ENCODE measurements at regions not wholly inside any gene's neighbourhood (a gene's known extent, or its start where the extent isn't known, plus 50 kb on each side); places are given as distances from the start of the nearest gene placed in this dataset.
"Not testable (repeated sequence)": the region's sequence is repeated elsewhere in the genome, so short reads cannot be mapped to it uniquely, and the experiment has no call there.

DNA sequence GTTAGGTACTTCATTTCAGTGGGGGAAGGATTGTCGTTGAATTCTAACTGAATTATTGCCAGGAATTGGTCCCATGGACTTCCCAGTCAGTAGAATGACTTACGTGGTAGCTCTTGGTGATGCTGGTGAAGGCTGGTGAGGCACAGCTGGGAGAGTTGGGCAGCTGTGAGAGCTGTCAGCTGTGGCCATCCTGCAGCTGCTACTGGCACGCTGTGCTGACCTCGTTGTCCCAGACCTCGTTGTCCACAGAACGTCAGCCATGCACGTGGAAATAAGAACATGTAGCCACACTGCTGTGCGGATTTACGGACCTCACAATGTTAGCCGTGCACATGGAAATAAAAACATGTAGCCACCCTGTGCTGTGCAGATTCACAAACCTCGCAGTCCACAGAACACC is 102.3 kb downstream of the NPIPB11 start:
- TF ChIP-seq ZNF670 (tag by site-specific recombination; IDR thresholded peaks at IDR 0.05; ENCODE audit: low read depth): no peak
- TF ChIP-seq ZNF747 (tag by site-specific recombination; IDR thresholded peaks at IDR 0.05): no peak
- TF ChIP-seq GLI4 (tag by site-specific recombination; IDR thresholded peaks at IDR 0.05): no peak
- no peak overlapping the region for H3K4me3 ChIP-seq (ENCODE audit: low read depth, low read length)
- no peaks in the 10 kb centered on the region for H3K4me1 ChIP-seq (ENCODE audit: control insufficient read depth, insufficient read depth, low read length)
- no peaks in the 10 kb centered on the region for H3K36me3 ChIP-seq (ENCODE audit: control insufficient read depth in 2 of 2, insufficient read depth in 1 of 2, low read length in 2 of 2)
- no peaks in the 10 kb centered on the region for H3K9me3 ChIP-seq (ENCODE audit: control insufficient read depth, insufficient read depth, low read depth, low read length)
- ChIA-PET POLR2A (no interaction called here), CTCF (no interaction called here)
- H3K27ac ChIP-seq (ENCODE audit: extremely low read depth, low read depth, low read length): no peak overlapping the region

DNA sequence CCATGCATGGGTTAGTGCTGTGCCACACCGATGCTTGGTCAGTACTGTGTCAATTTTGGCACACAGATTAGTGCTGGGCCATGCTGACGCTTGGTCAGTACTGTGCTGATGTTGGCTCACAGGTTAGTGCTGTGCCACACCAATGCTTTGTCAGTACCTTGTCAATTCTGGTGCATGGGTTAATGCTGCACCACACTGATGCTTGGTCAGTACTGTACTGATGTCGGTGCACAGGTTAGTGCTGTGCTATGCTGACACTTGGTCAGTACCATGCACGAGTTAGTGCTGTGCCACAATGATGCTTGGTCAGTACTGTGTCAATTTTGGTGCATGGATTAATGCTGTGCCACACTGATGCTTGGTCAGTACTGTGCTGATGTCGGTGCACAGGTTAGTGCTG is 103.0 kb downstream of the NPIPB11 start:
- no peak overlapping the region for H3K27ac ChIP-seq (ENCODE audit: extremely low read depth, low read depth, low read length)
- POLR2A ChIA-PET: no interaction called here
- TF ChIP-seq SP7 (tag by site-specific recombination; IDR thresholded peaks at IDR 0.05) (no peak), ZFP41 (tag by site-specific recombination; IDR thresholded peaks at IDR 0.05; ENCODE audit: borderline replicate concordance) (no peak), OVOL3 (tag by site-specific recombination; IDR thresholded peaks at IDR 0.05) (no peak), KLF16 (tag by site-specific recombination; IDR thresholded peaks at IDR 0.05) (no peak), GLI2 (tag by site-specific recombination; IDR thresholded peaks at IDR 0.05; ENCODE audit: borderline replicate concordance, low read depth) (no peak), ZBTB48 (tag by site-specific recombination; IDR thresholded peaks at IDR 0.05) (no peak), ZNF37A (tag by site-specific recombination; IDR thresholded peaks at IDR 0.05) (no peak), SCRT2 (tag by site-specific recombination; IDR thresholded peaks at IDR 0.05) (no peak), ZNF266 (tag by site-specific recombination; IDR thresholded peaks at IDR 0.05; ENCODE audit: low read depth) (no peak), ZNF473 (tag by site-specific recombination; IDR thresholded peaks at IDR 0.05) (no peak)
- CTCF ChIA-PET: no interaction called here
- H3K36me3 ChIP-seq (ENCODE audit: control insufficient read depth in 2 of 2, insufficient read depth in 1 of 2, low read length in 2 of 2): no peaks in the 10 kb centered on the region
- H3K9me3 ChIP-seq (ENCODE audit: control insufficient read depth, insufficient read depth, low read depth, low read length): no peaks in the 10 kb centered on the region
- no peaks in the 10 kb centered on the region for H3K4me1 ChIP-seq (ENCODE audit: control insufficient read depth, insufficient read depth, low read length)
- no peak overlapping the region for H3K4me3 ChIP-seq (ENCODE audit: low read depth, low read length)

DNA sequence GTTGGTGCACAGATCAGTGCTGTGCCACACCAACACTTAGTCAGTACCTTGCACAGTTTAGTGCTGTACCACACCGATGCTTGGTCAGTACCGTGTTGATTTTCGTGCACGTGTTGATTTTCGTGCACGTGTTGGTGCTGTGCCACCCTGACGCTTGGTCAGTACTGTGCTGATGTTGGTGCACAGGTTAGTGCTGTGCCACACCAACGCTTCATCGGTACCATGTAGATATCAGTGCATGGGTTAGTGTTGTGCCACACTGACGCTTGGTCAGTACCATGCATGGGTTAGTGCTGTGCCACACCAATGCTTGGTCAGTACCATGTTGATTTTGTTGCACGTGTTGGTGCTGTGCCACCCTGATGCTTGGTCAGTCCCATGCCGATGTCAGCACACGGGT is 103.5 kb downstream of the NPIPB11 start:
- TF ChIP-seq HOXD13 (CRISPR knock-in tag; IDR thresholded peaks at IDR 0.05; ENCODE audit: borderline replicate concordance) (no peak), ZNF660 (tag by site-specific recombination; IDR thresholded peaks at IDR 0.05) (no peak), ZNF777 (tag by site-specific recombination; IDR thresholded peaks at IDR 0.05; ENCODE audit: borderline replicate concordance) (no peak), YY2 (tag by site-specific recombination; IDR thresholded peaks at IDR 0.05) (no peak), ZEB2 (tag by site-specific recombination; IDR thresholded peaks at IDR 0.05) (no peak)
- TF ChIP-seq, protein P1, sequence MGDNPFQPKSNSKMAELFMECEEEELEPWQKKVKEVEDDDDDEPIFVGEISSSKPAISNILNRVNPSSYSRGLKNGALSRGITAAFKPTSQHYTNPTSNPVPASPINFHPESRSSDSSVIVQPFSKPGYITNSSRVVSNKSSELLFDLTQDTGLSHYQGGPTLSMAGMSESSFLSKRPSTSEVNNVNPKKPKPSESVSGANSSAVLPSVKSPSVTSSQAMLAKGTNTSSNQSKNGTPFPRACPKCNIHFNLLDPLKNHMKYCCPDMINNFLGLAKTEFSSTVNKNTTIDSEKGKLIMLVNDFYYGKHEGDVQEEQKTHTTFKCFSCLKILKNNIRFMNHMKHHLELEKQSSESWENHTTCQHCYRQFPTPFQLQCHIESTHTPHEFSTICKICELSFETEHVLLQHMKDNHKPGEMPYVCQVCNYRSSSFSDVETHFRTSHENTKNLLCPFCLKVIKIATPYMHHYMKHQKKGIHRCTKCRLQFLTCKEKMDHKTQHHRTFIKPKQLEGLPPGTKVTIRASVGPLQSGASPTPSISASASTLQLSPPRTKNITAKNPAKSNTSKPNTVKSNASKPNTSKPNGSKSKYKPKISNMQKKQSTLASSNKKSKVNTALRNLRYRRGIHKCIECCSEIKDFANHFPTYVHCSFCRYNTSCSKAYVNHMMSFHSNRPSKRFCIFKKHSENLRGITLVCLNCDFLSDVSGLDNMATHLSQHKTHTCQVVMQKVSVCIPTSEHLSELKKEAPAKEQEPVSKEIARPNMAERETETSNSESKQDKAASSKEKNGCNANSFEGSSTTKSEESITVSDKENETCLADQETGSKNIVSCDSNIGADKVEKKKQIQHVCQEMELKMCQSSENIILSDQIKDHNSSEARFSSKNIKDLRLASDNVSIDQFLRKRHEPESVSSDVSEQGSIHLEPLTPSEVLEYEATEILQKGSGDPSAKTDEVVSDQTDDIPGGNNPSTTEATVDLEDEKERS (tag by site-specific recombination; IDR thresholded peaks at IDR 0.05): no peak
- TF ChIP-seq, protein P2, sequence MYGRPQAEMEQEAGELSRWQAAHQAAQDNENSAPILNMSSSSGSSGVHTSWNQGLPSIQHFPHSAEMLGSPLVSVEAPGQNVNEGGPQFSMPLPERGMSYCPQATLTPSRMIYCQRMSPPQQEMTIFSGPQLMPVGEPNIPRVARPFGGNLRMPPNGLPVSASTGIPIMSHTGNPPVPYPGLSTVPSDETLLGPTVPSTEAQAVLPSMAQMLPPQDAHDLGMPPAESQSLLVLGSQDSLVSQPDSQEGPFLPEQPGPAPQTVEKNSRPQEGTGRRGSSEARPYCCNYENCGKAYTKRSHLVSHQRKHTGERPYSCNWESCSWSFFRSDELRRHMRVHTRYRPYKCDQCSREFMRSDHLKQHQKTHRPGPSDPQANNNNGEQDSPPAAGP (tag by site-specific recombination; IDR thresholded peaks at IDR 0.05): no peak
- H3K36me3 ChIP-seq (ENCODE audit: control insufficient read depth in 2 of 2, insufficient read depth in 1 of 2, low read length in 2 of 2): no peaks in the 10 kb centered on the region
- no peaks in the 10 kb centered on the region for H3K4me1 ChIP-seq (ENCODE audit: control insufficient read depth, insufficient read depth, low read length)
- no peak overlapping the region for H3K4me3 ChIP-seq (ENCODE audit: low read depth, low read length)
- no peaks in the 10 kb centered on the region for H3K9me3 ChIP-seq (ENCODE audit: control insufficient read depth, insufficient read depth, low read depth, low read length)
- POLR2A ChIA-PET: no interaction called here
- no peak overlapping the region for H3K27ac ChIP-seq (ENCODE audit: extremely low read depth, low read depth, low read length)
- CTCF ChIA-PET: no interaction called here

DNA sequence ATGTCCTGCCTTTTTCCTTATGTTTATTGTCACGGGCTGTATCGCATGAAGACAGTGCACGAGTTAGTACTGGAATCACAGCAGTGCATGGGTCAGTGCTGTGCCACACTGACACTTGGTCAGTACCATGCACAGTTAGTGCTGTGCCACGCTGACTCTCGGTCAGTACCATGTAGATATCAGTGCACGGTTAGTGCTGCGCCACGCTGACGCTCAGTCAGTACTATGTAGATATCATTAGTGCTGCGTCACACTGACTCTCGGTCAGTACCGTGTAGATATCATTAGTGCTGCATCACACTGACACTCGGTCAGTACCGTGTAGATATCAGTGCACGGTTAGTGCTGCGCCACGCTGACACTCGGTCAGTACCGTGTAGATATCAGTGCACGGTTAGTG is 104.1 kb downstream of the NPIPB11 start:
- H3K36me3 ChIP-seq (ENCODE audit: control insufficient read depth in 2 of 2, insufficient read depth in 1 of 2, low read length in 2 of 2); POLR2A ChIA-PET; CTCF ChIA-PET; H3K4me3 ChIP-seq (ENCODE audit: low read depth, low read length); H3K9me3 ChIP-seq (ENCODE audit: control insufficient read depth, insufficient read depth, low read depth, low read length); H3K4me1 ChIP-seq (ENCODE audit: control insufficient read depth, insufficient read depth, low read length); H3K27ac ChIP-seq (ENCODE audit: extremely low read depth, low read depth, low read length): not testable (repeated sequence)
